HCT116 (cell line): ENCODE measurements at regions not wholly inside any gene's neighbourhood (a gene's known extent, or its start where the extent isn't known, plus 50 kb on each side); places are given as distances from the start of the nearest gene placed in this dataset.

Experiments
- ATAC-seq: fragments of 200-7000 bp; cut with Tn5 transposase; 2 replicates; pipeline ENCODE4 v1.9.1; 2020; ENCODE audit warnings: mild to moderate bottlenecking, moderate library complexity
- BruUV-seq: library from RNA; stranded (reverse); fragments of 400-500 nt; replicated peaks from 2 replicates; lab custom pipeline; 2021; lab: Mats Ljungman, UMichigan
- CTCF ChIA-PET: fragments of 300-600 bp; sonication (Branson Sonifier 250); formaldehyde crosslinking; loops from one replicate; lab custom pipeline; 2021; ENCODE audit warnings: antibody characterized with exemption; lab: Charles Lee
- POLR2A ChIA-PET: fragments of 300-600, 350-600 bp; sonication (Branson Sonifier 250); formaldehyde crosslinking; loops from one replicate; lab custom pipeline; 2021; ENCODE audit warnings: antibody characterized with exemption; lab: Charles Lee
- RAD21 ChIA-PET, 2 experiments: fragments of 300-600 bp; sonication (Branson Sonifier 250); formaldehyde crosslinking; loops; one replicate each; lab custom pipeline; 2023; ENCODE audit warnings: low total read pairs in 2 of 2; ENCODE audit not compliant: uncharacterized antibody in 2 of 2, unreplicated experiment in 2 of 2, low non-redundant PET in 1 of 2; lab: Charles Lee
- DNase-seq: peaks from one replicate; pipeline ENCODE4 v3.0.0-alpha.2; 2010; ENCODE audit warnings: low read depth, low spot score
- H2AFZ ChIP-seq: fragments of 200-600 bp; shearing (Covaris generic), sonication (generic); 2 replicates; pipeline ENCODE4 v1.6.1; 2017; ENCODE audit warnings: low read depth, mixed run types, mixed read lengths, antibody characterized with exemption, low read length; ENCODE audit not compliant: poor library complexity, severe bottlenecking
- H3K27ac ChIP-seq: 2 replicates; pipeline ENCODE4 v1.5.1; 2012; ENCODE audit warnings: low read depth, low read length
- H3K27me3 ChIP-seq: fragments of 200-600 bp; sonication (generic); 2 replicates; pipeline ENCODE4 v1.6.1; 2016; ENCODE audit warnings: mixed run types, low read length, mixed read lengths; ENCODE audit not compliant: insufficient read depth
- H3K36me3 ChIP-seq, 2 experiments: fragments of 200-500 bp in 1 of 2; fragments of 200-600 bp in 1 of 2; sonication (Bioruptor generic) in 1 of 2; sonication (generic) in 1 of 2; 2 replicates each; pipeline versions ENCODE4 v1.5.1 to v1.6.1; 2014 to 2016; ENCODE audit warnings: low read length in 2 of 2, inconsistent platforms in 1 of 2, mixed read lengths in 1 of 2, mixed run types in 1 of 2; ENCODE audit not compliant: insufficient read depth in 2 of 2, control insufficient read depth in 1 of 2
- H3K4me1 ChIP-seq, 2 experiments: fragments of 200-600 bp in 1 of 2; sonication (generic) in 1 of 2; 2 replicates each; pipeline versions ENCODE4 v1.5.1 to v1.6.1; 2012 to 2017; ENCODE audit warnings: low read length in 2 of 2, inconsistent platforms in 1 of 2, mild to moderate bottlenecking in 1 of 2, mixed read lengths in 1 of 2, mixed run types in 1 of 2, moderate library complexity in 1 of 2; ENCODE audit not compliant: insufficient read depth in 2 of 2, control insufficient read depth in 1 of 2
- H3K4me2 ChIP-seq: fragments of 200-600 bp; sonication (generic); 2 replicates; pipeline ENCODE4 v1.6.1; 2017; ENCODE audit warnings: mixed run types, low read length, mixed read lengths
- H3K4me3 ChIP-seq, 2 experiments: fragments of 200-600 bp in 1 of 2; sonication (generic) in 1 of 2; replicated peaks in 1 of 2; 2 replicates each; pipeline ENCODE4 v1.5.1; 2011 to 2016; ENCODE audit warnings: low read length in 2 of 2, control low read depth in 1 of 2, low read depth in 1 of 2, mild to moderate bottlenecking in 1 of 2, mixed read lengths in 1 of 2, mixed run types in 1 of 2
- H3K79me2 ChIP-seq: fragments of 200-600 bp; sonication (generic); 2 replicates; pipeline ENCODE4 v1.6.1; 2017; ENCODE audit warnings: mild to moderate bottlenecking, mixed run types, low read length, moderate library complexity, mixed read lengths; ENCODE audit not compliant: insufficient read depth
- H3K9ac ChIP-seq: fragments of 200-600 bp; sonication (generic); 2 replicates; pipeline ENCODE4 v1.6.1; 2016; ENCODE audit warnings: low read length, mixed read lengths
- H3K9me2 ChIP-seq: fragments of 200-600 bp; sonication (generic), shearing (Covaris generic); 2 replicates; pipeline ENCODE4 v1.6.1; 2017; ENCODE audit warnings: mixed run types, mild to moderate bottlenecking, moderate library complexity; ENCODE audit not compliant: insufficient read depth
- H3K9me3 ChIP-seq, 2 experiments: fragments of 200-500 bp in 1 of 2; fragments of 200-600 bp in 1 of 2; sonication (Bioruptor generic) in 1 of 2; sonication (generic) in 1 of 2; 2 replicates each; pipeline ENCODE4 v1.6.1; 2014 to 2017; ENCODE audit warnings: low read length in 2 of 2, mixed read lengths in 2 of 2, inconsistent platforms in 1 of 2, low read depth in 1 of 2, mild to moderate bottlenecking in 1 of 2, mixed run types in 1 of 2, moderate library complexity in 1 of 2; ENCODE audit not compliant: control insufficient read depth in 1 of 2, insufficient read depth in 1 of 2
- H4K20me1 ChIP-seq: fragments of 200-600 bp; sonication (generic), shearing (Covaris generic); 2 replicates; pipeline ENCODE4 v1.6.1; 2017; ENCODE audit warnings: mixed run types, mild to moderate bottlenecking, moderate library complexity; ENCODE audit not compliant: insufficient read depth
- ATF3 ChIP-seq: IDR thresholded peaks from 2 replicates; pipeline ENCODE4 v1.6.1; 2012
- CBX3 ChIP-seq: IDR thresholded peaks from 2 replicates; pipeline ENCODE4 v1.6.1; 2012; ENCODE audit warnings: low read depth
- CEBPB ChIP-seq: IDR thresholded peaks from 2 replicates; pipeline ENCODE4 v1.6.1; 2012; ENCODE audit warnings: low read depth
- CTCF ChIP-seq, 3 experiments: fragments of 200-600 bp in 1 of 3; sonication (generic) in 1 of 3; IDR thresholded peaks in 2 of 3; conservative IDR thresholded peaks in 1 of 3; 2 replicates each; pipeline ENCODE4 v1.5.1; 2012 to 2017; ENCODE audit warnings: low read depth in 2 of 3, low read length in 2 of 3, antibody characterized with exemption in 1 of 3, borderline replicate concordance in 1 of 3, control low read depth in 1 of 3, mild to moderate bottlenecking in 1 of 3, mixed read lengths in 1 of 3, mixed run types in 1 of 3, moderate library complexity in 1 of 3; ENCODE audit not compliant: insufficient read depth in 1 of 3
- EGR1 ChIP-seq: IDR thresholded peaks from 2 replicates; pipeline ENCODE4 v1.6.1; 2012; ENCODE audit warnings: low read depth
- ELF1 ChIP-seq: IDR thresholded peaks from 2 replicates; pipeline ENCODE4 v1.6.1; 2012; ENCODE audit warnings: low read depth, borderline replicate concordance
- EZH2 ChIP-seq: fragments of 200-600 bp; sonication (generic); IDR thresholded peaks from 2 replicates; pipeline ENCODE4 v1.6.1; 2017; ENCODE audit warnings: antibody characterized with exemption, mixed run types
- EZH2phosphoT487 ChIP-seq: fragments of 200-600 bp; IDR thresholded peaks from 2 replicates; pipeline ENCODE4 v1.6.1; 2018; ENCODE audit warnings: antibody characterized with exemption, borderline replicate concordance
- FOSL1 ChIP-seq: IDR thresholded peaks from 2 replicates; pipeline ENCODE4 v1.6.1; 2012; ENCODE audit warnings: low read depth
- JUND ChIP-seq: IDR thresholded peaks from 2 replicates; pipeline ENCODE4 v1.6.1; 2012
- POLR2A ChIP-seq: IDR thresholded peaks from 2 replicates; pipeline ENCODE4 v1.7.0; 2011; ENCODE audit warnings: borderline replicate concordance; ENCODE audit not compliant: insufficient read depth, insufficient read length; ENCODE audit errors: extremely low read depth
- POLR2AphosphoS5 ChIP-seq: IDR thresholded peaks from 2 replicates; pipeline ENCODE4 v1.6.1; 2011; ENCODE audit warnings: mild to moderate bottlenecking, low read depth, low read length, moderate library complexity
- RAD21 ChIP-seq: IDR thresholded peaks from 2 replicates; pipeline ENCODE4 v1.6.1; 2012; ENCODE audit warnings: low read depth, mild to moderate bottlenecking
- REST ChIP-seq: IDR thresholded peaks from 2 replicates; pipeline ENCODE4 v1.6.1; 2012; ENCODE audit warnings: low read depth
- SIN3A ChIP-seq: IDR thresholded peaks from 2 replicates; pipeline ENCODE4 v1.6.1; 2012; ENCODE audit warnings: low read depth
- SP1 ChIP-seq: IDR thresholded peaks from 2 replicates; pipeline ENCODE4 v1.6.1; 2012; ENCODE audit warnings: low read depth
- SRF ChIP-seq: IDR thresholded peaks from 2 replicates; pipeline ENCODE4 v1.6.1; 2012; ENCODE audit warnings: low read depth
- YY1 ChIP-seq: IDR thresholded peaks from 2 replicates; pipeline ENCODE4 v1.6.1; 2011; ENCODE audit warnings: low read length, low read depth, moderate library complexity, mild to moderate bottlenecking; ENCODE audit not compliant: insufficient replicate concordance; ENCODE audit errors: extremely low read depth
- ZFX ChIP-seq: fragments of 450-650 bp; IDR thresholded peaks from 2 replicates; pipeline ENCODE4 v1.6.1; 2017
- ZNF274 ChIP-seq: fragments of 200-500 bp; sonication (Bioruptor generic); IDR thresholded peaks from 2 replicates; pipeline ENCODE4 v1.6.1; 2014; ENCODE audit warnings: mild to moderate bottlenecking, low read depth, low read length, inconsistent platforms
- intact Hi-C: fragments of 100-400 bp; cut with micrococcal nuclease; formaldehyde crosslinking; loops from 2 replicates; pipeline ENCODE4 v1.10.0; 2022

GRCh38 chr4:58192217-58192616 lies 1082.0 kb upstream of the IGFBP7 start:
- no peak overlapping the region for H2AFZ ChIP-seq
- no peak overlapping the region for H3K4me2 ChIP-seq
- H3K9me3 ChIP-seq, result peaks cover 9 to 15% of the 10 kb centered on the region in 2 experiments; a peak in 1 of 4 replicates
- no TSS peak for BruUV-seq
- no peak for ATAC-seq
- ChIA-PET CTCF (no interaction called here), RAD21 (no interaction called here), POLR2A (no interaction called here)
- H3K79me2 ChIP-seq, result no peaks in the 10 kb centered on the region
- no peaks in the 10 kb centered on the region for H3K4me1 ChIP-seq
- no peaks in the 10 kb centered on the region for H3K27me3 ChIP-seq
- H3K9me2 ChIP-seq, result no peaks in the 10 kb centered on the region
- H3K27ac ChIP-seq, result no peak overlapping the region
- no peak for TF ChIP-seq EGR1
- no peak for TF ChIP-seq FOSL1
- TF ChIP-seq JUND, result no peak
- TF ChIP-seq CBX3, result no peak
- no peak for TF ChIP-seq EZH2phosphoT487
- no peak for TF ChIP-seq POLR2A
- TF ChIP-seq YY1, result no peak
- TF ChIP-seq ELF1, result no peak
- TF ChIP-seq ZFX, result no peak
- no peak for TF ChIP-seq EZH2
- no peak for TF ChIP-seq REST
- TF ChIP-seq ZNF274, result no peak
- TF ChIP-seq CEBPB, result no peak
- TF ChIP-seq RAD21, result no peak
- no peak for TF ChIP-seq SRF
- TF ChIP-seq SP1, result no peak
- TF ChIP-seq CTCF (IDR thresholded peaks at IDR 0.05 in 2 of 3, conservative IDR thresholded peaks at IDR 0.05 in 1 of 3; ENCODE audit: borderline replicate concordance in 1 of 3, insufficient read depth in 1 of 3, low read depth in 2 of 3, low read length in 2 of 3), result no peak
- TF ChIP-seq SIN3A, result no peak
- TF ChIP-seq ATF3, result no peak
- TF ChIP-seq POLR2AphosphoS5, result no peak
- no peak overlapping the region for H3K4me3 ChIP-seq
- no peaks in the 10 kb centered on the region; the same call in 1 of the 2 replicates for H4K20me1 ChIP-seq
- H3K9ac ChIP-seq, result no peak overlapping the region
- no peak for DNase-seq
- H3K36me3 ChIP-seq, result no peaks in the 10 kb centered on the region
- intact Hi-C loops, result no loop called here
